ENCODE measurements at regions not wholly inside any gene's neighbourhood (a gene's known extent, or its start where the extent isn't known, plus 50 kb on each side); places are given as distances from the start of the nearest gene placed in this dataset.

GRCh38 chr10:78766603-78767002 is 302.2 kb upstream of the ZMIZ1 start:
- DNase-seq = peak; percentile 40

GRCh38 chr10:78768041-78768835 is 300.5 kb upstream of the ZMIZ1 start:
- DNase-seq = peak; percentile 68

GRCh38 chr10:78768876-78769275 is 299.9 kb upstream of the ZMIZ1 start:
- DNase-seq = no peak

GRCh38 chr10:78769526-78769925 is 299.2 kb upstream of the ZMIZ1 start:
- DNase-seq = no peak

GRCh38 chr10:78770167-78771090 is 298.3 kb upstream of the ZMIZ1 start:
- DNase-seq = peak; percentile 74

GRCh38 chr10:78771260-78771659 is 297.5 kb upstream of the ZMIZ1 start:
- DNase-seq = no peak

GRCh38 chr10:78771808-78772455 is 296.8 kb upstream of the ZMIZ1 start:
- no peak for DNase-seq

- DNase-seq = no peak
Measured at GRCh38 chr10:78772486-78772885, 296.3 kb upstream of the ZMIZ1 start.

GRCh38 chr10:78772986-78773530 is 295.7 kb upstream of the ZMIZ1 start:
- no peak for DNase-seq

- DNase-seq = no peak
Measured at GRCh38 chr10:78774614-78774998, 294.2 kb upstream of the ZMIZ1 start.

- peak; percentile 52 for DNase-seq
Measured at GRCh38 chr10:78774999-78775711, 293.6 kb upstream of the ZMIZ1 start.

GRCh38 chr10:78775891-78776290 is 292.9 kb upstream of the ZMIZ1 start:
- DNase-seq = no peak

- DNase-seq = no peak
Measured at GRCh38 chr10:78776756-78777155, 292.0 kb upstream of the ZMIZ1 start.

GRCh38 chr10:78777466-78777865 is 291.3 kb upstream of the ZMIZ1 start:
- DNase-seq = no peak

- no peak for DNase-seq
Measured at GRCh38 chr10:78777867-78778266, 290.9 kb upstream of the ZMIZ1 start.

- no peak for DNase-seq
Measured at GRCh38 chr10:78778444-78779338, 290.1 kb upstream of the ZMIZ1 start.

- peak; percentile 60 for DNase-seq
Measured at GRCh38 chr10:78779339-78779955, 289.3 kb upstream of the ZMIZ1 start.

- DNase-seq = no peak
Measured at GRCh38 chr10:78780551-78780961, 288.2 kb upstream of the ZMIZ1 start.

- DNase-seq = no peak
Measured at GRCh38 chr10:78781251-78781913, 287.4 kb upstream of the ZMIZ1 start.

- no peak for DNase-seq
Measured at GRCh38 chr10:78781991-78782390, 286.8 kb upstream of the ZMIZ1 start.
